ENCODE measurements at regions not wholly inside any gene's neighbourhood (a gene's known extent, or its start where the extent isn't known, plus 50 kb on each side); places are given as distances from the start of the nearest gene placed in this dataset.

DNA sequence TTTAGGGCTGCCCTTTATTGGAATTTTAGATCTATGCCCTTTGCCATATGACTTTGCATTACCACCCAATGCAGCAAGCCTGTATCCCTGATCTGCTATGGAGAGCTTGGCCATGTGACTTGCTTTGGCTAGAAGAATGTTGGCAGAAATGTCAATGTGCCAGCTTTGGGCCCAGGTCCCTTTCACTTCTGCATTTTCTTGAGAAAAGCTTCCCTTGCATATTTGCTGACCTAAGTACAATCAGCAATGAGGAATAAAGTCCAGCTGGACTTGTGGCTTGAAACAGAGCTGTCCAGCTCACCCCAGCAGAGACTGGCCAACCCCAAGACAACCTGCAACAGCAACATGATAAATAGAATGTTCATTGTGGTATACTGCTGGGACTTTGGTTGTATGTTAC lies 135.9 kb downstream of the PAH start:
- DNase-seq (ENCODE audit: low read depth in 2 of 2) = no peak

DNA sequence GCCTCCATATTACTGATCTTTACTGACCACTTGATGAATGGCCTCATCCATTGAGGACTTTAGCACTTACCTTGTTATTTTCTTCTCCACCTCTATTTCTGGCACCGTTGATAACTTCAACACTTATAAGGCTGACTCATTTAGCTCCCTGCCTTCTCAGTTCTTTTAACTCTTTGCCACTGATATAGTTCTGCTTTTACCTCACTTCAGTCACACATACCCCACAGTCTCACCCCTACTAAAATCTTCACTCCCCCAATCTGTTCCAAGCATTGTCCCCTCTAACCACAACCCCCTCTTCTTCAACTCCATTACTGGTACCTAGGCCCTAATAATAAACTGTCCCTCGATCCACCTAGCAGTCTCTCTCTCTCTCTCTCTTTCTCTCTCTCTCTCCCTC lies 141.0 kb downstream of the PAH start:
- DNase-seq (ENCODE audit: low read depth in 2 of 2) = no peak

DNA sequence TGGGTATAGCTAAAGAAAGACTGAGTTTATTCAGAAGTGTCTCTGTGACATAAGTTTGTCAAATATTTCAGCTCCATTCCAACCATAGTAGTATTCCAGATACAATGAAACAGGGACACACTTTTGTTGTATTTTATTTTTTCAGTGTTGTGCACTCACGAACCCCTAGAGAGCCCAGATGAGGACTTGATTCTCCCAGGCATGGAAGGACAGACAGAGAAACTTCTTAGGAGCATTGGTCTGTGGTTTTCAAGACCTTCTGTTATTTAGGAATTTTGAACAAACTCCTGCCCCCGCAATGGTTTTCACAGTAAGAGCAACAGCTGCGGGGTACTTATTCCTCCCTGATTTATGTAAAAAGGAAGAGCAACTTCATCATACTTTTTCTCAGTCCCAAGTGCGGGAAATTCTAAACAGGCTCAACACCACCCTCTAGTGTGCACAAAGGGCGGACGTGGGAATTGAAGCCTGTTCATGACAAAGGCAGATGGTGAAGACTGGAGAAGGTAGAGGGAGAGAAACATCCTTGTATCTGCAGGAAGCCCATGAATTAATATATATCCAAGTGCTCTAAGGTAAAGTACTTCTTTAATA lies 147.6 kb downstream of the PAH start:
- DNase-seq (ENCODE audit: low read depth in 2 of 2) = peak in 1 of 2 experiments; percentile 39

DNA sequence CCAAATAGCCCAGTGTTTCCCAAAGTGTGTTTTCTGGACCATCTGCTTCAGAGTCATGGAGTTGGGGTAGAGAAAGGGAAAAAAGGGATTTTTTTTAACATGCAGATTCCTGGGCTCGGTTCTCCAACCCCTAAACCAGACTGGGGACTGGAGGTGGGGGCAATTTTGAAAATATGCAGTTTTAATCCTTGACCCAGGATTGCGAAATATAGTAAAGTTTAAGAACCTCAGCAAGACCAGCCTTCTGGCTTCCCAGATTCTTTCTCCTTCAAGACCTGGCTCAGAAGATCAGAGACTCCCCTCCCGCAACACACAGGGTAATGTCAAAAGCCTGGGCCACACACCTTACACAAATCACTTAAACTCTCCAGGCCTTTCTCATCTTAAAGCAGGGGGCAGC lies 150.1 kb downstream of the PAH start:
- DNase-seq (ENCODE audit: low read depth in 2 of 2) = no peak

DNA sequence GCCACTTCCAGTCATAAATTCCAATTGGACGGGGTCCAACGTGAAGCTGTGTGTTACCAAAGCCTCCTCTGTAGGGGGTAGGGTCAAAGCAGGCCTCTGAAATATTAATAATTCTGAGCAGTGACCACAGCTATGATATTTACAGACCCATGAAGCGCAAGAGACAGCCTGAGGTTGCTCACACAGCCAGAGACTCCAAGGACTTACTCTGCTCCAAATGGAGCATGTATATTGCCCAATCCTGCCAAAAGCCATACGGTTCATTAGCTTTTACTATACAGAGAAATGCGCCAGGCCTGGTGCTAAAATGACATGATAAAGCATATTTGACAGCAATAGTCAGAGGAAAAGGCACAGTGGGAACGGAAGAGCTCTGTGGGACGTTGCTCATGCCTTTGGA lies 151.3 kb downstream of the PAH start:
- peak in 1 of 2 experiments; percentile 12 for DNase-seq (ENCODE audit: low read depth in 2 of 2)

DNA sequence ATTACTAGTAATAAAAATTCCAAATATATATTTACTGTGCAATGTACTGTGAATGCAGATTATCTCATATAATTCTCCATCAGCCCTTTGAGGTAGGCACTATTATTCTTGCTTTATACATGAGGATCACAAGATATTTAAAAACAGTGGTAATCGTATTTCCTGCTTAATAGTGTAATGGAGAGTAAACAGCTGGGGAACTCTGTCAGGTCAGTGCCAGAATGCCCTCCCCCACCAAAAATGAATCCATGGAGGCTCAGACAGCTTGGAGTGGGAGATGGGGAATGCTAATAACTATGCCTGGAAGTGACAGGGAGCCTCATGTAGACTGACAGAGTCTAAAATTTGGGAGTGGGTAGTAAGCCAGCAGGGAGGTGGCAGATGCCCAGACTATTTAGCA lies 153.6 kb downstream of the PAH start:
- no peak for DNase-seq (ENCODE audit: low read depth in 2 of 2)

DNA sequence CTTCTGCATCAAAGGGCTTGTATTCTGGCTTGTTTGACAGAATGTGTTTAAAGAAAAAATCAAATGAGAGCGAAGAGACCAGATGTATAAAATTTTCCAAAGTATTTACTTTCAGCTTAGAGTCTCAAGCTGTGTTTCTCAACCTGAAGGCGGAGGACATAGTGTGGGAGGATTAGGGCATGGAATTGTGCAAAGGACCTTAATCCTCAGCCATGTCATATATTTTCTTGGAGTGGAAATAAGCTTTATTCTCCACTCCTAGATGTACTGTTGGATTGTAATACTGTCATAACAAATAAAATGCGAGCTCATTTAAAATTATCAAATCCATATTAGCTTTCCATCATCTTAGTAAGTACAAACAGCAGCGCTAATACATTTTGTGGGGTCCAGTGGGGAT lies 154.0 kb downstream of the PAH start:
- DNase-seq (ENCODE audit: low read depth in 2 of 2) = no peak

DNA sequence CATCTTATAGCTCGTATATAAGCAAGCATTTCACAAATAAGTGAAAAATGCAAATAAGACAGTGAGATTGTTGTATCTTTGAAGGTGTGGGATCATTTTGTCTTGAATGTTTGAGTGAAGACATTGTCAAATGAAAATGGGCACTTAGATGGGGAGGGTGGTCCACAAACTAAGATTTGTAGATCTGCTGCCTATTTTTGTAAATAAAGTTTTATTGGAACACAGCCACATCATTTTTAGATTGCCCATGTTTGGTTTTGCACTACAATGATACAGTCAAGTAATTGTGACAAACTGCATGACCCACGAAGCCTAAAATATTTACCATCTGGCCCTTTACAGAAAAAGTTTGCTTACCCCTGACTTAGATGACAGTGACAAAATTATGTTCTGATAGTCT lies 156.7 kb downstream of the PAH start:
- no peak for DNase-seq (ENCODE audit: low read depth in 2 of 2)

DNA sequence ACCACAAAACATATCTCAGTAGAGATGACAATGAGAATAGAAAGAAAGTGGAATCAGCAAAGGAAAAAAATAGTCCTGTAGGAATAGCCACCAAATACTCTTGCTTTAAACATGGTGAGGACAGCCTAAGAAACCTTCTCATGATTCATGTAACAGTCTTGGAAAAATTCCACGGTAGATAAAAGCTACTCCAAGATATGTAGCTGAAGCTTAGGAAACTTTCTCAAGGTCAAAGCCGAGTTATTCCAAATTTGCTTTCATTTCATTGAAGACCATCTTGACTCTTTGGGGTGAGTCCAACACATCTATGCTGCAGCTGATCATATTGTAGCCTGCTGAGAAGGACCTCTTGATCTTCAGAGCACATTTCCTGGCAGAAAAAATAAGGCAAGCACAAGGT lies 157.6 kb downstream of the PAH start:
- no peak for DNase-seq (ENCODE audit: low read depth in 2 of 2)

DNA sequence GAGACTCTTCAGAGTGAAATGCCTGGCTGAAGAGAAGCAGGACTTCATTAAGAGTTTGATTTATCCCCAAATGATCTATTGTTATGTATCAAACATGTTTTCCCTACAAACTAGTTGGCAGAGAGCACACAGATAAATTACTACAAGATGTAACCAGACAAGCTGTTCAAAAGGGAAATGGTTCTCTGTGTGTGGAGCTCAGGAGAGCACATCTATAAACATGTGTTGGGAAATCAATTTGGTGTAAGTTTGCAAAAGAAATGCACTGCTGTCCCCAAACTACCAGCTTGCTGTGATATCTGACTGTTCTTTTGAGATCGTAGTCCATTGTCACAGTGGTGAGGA lies 159.2 kb downstream of the PAH start:
- DNase-seq (ENCODE audit: low read depth in 2 of 2) = no peak

DNA sequence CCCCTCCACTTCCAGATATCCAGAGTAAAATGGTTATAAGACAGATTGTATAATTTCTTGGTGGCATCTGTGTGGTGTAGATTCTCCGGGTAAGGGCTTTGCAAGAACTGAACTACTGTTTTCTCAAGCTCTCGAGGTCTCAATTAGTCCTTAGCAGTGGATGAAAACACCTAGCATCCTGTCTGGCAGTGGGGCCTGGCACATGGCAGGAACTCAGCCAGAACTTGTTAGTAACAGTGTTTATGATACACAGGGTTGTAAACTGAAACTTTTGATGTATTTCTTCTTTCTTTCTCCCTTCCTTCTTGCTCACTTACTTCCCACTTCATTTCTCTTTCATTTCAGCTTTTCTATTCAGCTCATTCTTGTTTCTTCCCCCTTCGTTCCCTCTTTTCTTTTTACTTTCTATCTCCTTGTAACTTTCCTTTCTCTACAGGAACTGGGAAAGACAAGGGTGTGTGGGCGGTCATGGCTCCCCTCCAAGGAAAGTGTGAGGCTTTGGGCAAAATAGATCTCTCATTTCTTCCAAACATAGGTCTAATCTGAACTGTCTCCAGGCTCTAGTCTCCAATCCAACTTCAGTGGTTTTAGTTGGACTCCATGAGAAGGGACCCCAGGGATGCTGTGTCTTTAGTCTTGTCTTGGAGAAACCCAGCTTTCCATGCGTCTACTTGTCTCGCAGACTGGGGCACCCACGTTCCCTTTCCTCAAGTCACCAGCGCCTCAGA lies 159.7 kb downstream of the PAH start:
- no peak for DNase-seq (ENCODE audit: low read depth in 2 of 2)

DNA sequence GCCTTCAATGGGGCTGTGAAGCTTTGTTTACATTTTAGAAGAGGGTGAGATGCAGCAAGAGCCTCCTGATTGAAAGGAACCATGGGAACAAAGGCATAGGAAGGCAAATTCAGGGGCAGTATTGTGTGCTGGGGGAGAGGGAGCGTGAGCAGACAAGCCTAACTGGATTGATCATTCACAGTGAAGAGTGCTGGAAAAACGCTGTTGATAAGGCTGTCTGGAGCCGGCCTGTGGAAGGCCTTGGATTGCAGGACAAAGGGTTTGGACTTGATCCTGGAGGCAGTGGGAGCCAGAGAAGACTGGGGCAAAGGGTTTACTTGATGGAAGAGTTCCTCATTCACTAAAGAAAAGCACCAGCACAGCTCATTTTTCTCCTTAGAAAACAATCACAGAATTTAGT lies 160.5 kb downstream of the PAH start:
- no peak for DNase-seq (ENCODE audit: low read depth in 2 of 2)

DNA sequence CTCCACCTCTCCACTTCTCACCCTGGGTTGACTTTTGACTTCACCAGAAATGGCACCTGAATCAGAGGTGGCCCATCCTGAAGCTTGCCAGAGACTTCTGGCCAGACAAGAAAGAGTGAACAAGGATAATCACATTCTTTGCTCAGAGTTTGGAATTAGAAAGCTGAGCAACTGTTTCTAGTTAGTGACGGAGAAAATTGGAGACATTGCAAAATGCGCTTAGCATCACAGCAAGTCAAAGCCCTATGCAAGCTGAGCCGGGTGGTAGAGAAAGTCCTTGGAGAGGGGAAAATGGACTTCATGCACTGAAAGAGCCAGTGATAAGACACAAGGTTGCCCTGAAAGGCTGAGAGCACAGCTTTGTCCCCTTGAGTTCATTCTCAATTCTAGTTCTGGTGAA lies 161.8 kb downstream of the PAH start:
- no peak for DNase-seq (ENCODE audit: low read depth in 2 of 2)

DNA sequence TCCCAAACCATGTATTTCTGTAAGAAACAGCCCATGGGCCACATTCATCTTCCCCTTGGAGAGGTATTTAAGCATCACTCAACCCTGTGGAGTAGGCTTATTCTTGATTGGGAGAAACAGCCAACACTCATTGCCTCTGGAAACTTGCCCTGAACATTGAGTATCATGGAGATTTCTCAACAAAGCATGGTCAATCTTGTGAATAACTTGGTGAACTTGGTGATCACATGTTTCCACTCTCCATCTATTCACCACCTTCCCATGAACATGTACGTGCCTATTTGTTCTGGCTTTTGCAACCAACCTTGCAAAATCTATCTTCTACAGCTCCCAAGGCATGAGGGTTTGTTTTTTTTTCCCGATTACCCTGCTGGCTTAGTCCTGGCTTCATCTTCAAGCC lies 163.2 kb downstream of the PAH start:
- no peak for DNase-seq (ENCODE audit: low read depth in 2 of 2)

DNA sequence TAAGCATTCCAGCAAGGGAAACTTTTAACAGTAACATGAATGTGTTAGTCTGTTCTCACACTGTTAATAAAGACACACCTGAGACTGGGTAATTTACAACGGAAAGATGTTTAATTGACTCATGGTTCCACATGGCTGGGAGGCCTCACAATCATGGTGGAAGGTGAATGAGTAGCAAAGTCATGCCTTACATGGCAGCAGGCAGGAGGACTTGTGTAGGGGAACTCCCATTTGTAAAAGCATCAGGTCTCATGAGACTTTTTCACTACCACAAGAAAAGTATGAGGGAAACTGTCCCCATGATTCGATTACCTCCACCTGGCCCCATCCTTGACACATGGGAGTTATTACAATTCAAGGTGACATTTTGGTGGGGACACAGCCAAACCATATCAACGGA lies 168.3 kb downstream of the PAH start:
- DNase-seq (ENCODE audit: low read depth in 2 of 2) = no peak

DNA sequence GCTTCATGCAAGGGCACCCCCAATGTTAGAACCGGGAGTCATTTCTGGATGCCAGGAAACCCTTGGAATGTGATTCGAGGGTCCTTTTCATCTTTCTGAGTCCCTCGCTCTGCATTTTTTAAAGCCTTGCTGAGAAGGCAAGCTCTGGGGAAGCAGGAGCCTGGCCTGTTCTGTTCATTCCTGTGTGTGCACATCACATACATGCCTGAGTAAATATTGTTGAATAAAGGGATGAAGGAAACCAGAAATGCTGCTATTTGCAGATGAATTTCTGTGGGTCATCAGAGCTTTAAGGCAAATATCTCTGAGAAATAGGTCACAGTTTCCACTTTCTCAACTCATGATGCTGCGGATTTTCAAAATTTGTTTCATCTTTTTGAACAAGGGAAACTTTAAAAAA lies 170.1 kb downstream of the PAH start:
- DNase-seq (ENCODE audit: low read depth in 2 of 2) = no peak

DNA sequence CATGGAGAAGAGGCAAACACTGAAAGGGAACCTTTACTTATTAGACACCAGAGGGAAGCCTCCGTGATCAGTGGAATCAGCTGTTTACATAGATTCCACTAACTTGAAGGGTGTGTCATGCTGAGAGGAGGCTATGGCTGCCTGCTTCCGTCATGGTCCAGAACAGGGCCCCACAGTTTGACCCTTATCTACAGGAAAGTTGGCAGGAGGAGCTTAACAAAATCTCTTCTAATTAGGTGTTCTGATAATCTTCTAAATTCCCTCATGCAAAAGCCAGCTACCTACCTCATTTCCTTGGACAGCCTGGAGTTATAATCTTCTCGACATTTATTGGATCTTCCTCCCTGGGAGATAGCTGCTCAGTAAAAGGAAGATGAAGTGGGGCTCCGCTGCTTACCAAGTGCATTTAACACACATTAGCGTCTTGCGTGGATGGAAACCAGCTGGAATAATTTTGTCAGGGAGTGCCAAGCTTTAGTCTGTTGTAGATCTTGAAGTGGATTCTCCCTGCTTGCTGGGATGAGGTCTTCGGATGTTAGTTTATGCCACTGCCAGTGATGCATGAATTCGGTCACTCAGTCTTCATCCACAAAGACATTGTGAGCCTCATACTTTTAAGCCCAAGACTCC lies 171.0 kb downstream of the PAH start:
- no peak for DNase-seq (ENCODE audit: low read depth in 2 of 2)

DNA sequence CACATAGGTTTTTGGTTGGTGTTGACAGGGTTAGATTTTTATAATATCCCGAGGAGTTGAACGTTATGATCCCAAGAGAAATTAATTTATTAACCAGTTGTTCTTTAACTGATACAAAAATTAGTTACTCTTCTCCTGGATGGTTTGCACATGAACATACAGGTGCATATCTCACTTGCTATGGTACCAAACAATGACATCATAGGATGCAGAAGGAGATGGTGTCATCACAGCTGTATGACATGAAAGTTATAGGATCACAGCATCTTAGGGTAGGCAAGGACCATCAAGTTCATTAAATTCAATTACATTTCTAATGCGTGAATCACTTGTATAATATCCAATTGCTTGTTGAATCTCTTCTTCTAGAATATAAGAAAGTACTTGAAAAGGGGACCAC lies 175.8 kb downstream of the PAH start:
- DNase-seq (ENCODE audit: low read depth in 2 of 2) = no peak

DNA sequence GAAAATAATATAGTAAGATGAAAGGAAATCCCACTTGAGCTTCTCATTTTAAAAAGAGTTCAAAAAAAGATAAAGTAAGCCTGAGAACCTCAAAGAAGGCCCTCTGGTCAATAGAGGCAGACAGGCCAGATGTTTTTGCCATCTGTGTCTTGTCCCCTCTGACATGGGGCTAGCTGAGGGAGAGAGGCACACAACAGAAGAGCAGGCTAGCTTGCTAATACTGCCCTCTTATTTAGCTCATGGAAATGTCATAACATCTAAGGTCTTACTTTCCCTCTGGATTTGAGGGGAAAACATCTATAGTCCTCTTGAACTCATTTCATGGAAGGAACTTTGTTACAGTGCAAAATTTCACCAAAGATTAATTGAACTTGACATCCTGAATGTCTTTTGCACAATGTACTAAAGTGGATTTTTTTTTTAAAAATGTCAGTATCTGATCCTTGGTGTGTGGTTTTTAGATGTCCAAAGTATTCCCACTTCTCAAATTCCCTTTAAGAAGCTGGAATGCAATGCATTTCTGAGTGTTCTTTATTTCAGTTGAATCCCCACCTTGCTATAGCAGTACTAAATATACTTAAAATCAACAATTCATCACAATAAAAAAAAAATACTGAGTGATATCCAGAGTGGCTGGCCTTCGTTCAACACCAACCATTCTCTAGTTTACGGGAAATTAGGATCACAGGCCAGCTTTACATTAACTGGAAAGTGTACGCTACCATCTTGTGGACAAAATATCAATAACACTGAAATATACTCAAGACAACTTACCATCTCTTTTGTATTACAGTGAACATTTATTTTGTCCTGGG lies 176.7 kb downstream of the PAH start:
- peak; percentile 42 to 50 for DNase-seq (ENCODE audit: low read depth in 2 of 2)

DNA sequence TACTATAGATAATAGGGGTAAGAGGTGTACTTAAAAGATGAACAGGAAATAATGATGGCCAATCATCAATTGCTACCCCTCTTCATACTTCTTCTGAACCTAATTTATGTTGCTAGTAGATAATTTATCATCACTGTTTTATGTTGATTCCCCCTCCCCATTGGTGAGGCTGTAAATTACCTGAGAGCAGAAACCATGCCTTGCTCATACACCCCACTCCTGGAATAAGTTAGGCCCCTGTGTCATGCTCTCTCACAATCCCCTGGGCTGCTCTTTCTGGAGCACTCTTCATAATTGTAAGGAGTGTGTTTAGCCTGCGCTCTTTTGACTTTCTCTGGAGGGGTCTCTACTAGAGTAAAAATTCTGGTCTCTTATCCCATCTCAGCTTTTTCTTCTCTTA lies 180.7 kb downstream of the PAH start:
- no peak for DNase-seq (ENCODE audit: low read depth in 2 of 2)

DNA sequence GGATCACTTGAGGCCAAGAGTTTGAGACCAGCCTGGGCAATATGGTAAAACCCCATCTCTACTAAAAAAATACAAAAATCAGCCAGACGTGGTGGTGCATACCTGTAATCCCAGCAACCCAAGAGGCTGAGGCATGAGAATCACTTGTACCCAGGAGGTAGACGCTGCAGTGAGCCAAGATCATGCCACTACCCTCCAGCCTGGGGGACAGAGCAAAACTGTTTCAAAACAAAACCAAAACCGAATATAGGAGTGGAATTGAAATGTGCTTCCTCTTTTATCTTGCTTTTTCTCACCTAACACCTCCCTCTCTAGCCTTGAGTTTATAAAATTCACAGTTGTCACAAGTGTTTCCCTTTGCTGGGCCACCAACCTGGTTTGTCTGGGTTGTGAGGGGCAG lies 181.9 kb downstream of the PAH start:
- no peak for DNase-seq (ENCODE audit: low read depth in 2 of 2)

DNA sequence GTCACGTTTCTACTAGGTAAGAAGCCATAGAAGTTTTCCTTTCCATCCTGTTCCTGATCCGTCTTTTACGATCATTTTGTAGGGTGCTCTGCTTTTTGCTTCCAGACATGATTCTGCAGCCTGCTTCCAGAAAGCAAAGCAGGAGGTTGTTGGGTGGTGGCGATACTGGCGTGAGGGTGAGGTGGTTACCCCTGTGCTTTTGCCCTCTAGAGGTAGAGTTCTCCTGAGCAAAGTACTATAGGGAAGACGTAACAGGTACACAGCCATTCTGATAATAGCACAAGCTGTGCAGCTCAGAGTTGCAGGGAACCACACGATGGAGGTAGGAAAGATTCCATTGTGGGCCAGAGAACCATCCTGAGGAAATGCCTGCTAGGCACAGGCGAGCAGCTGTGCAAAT lies 186.0 kb downstream of the PAH start:
- DNase-seq (ENCODE audit: low read depth in 2 of 2) = no peak
